ENCODE measurements at regions not wholly inside any gene's neighbourhood (a gene's known extent, or its start where the extent isn't known, plus 50 kb on each side); places are given as distances from the start of the nearest gene placed in this dataset.

DNA sequence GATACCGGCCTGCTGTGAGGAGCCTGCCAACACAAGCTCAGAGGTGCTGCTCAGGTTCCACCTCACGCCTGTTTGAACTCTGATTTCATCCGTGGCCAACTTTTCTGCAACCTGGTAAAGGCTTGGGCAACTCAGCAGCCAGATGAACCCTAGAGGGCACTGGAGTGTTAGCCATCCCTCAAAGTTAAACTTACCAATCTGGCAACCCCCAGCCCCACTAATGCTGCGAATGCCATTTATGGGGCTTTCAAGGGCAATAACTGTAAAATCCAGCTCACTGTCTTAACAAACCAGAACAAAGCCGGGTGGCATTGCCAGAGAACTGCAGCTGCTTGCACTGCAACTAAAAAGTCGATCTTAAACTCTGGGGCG lies 105.5 kb downstream of the AXIN2 start:
- no peak overlapping the region for H3K9ac ChIP-seq (ENCODE audit: insufficient read length, low read depth)
- no peak for DNase-seq (ENCODE audit: low read depth, low spot score)
- peaks cover 8% of the 10 kb centered on the region for H3K4me1 ChIP-seq (ENCODE audit: insufficient read depth, insufficient read length)
- no peaks in the 10 kb centered on the region for H3K27me3 ChIP-seq (ENCODE audit: insufficient read depth, insufficient read length)
- TF ChIP-seq SUZ12 (IDR thresholded peaks at IDR 0.05; ENCODE audit: extremely low read depth, insufficient read depth, insufficient read length) (no peak), YY1 (IDR thresholded peaks at IDR 0.05; ENCODE audit: insufficient read depth, insufficient read length) (no peak), ZNF274 (IDR thresholded peaks at IDR 0.05; ENCODE audit: low read depth, low read length) (no peak)
- H3K4me3 ChIP-seq (ENCODE audit: insufficient read length, low read depth) = no peak overlapping the region
- H3K9me3 ChIP-seq (ENCODE audit: insufficient read depth, low read length) = peaks cover 7% of the 10 kb centered on the region; the same call in 1 of the 2 replicates
- H3K36me3 ChIP-seq (ENCODE audit: insufficient read depth, insufficient read length, low read length) = no peaks in the 10 kb centered on the region

DNA sequence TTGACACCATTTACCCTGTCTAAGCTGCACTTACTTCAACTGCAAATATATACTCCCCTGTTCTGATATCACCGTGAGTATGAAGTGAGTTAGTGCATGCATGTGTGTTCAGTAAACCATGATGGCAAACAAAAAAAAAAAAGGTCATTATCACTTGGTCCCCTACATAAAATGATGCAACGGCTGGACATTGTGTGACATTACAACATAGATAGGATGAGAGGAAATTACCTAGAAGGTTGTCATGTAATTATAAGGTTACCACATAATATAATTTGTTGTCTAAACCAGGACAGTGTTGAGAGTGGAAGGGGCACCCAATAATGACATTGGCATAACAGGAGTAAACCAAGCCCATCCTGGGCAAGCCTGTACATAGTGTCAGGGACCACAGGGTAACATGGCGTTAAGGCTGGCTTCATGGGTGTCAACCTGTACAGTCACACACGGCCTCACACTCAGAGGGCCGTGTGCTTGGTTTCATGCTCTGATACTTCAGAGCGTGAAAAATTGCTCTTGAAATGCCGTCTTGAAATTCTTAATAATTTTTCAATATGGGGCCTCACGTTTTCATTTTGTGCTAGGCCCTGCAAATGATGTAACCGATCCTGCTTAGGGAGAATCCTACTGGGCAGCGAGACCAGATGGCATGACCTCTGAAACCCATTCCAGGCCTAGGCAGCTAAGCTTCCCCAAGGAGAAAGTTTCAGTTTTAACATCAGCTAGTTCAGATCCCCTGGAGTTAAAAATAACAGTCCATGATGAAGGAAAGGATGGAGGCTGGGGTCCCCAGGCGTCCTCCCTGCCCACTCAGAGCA lies 106.1 kb downstream of the AXIN2 start:
- no peak for TF ChIP-seq ZNF274 (IDR thresholded peaks at IDR 0.05; ENCODE audit: low read depth, low read length)
- TF ChIP-seq SUZ12 (IDR thresholded peaks at IDR 0.05; ENCODE audit: extremely low read depth, insufficient read depth, insufficient read length) = no peak
- no peak for TF ChIP-seq YY1 (IDR thresholded peaks at IDR 0.05; ENCODE audit: insufficient read depth, insufficient read length)
- no peak overlapping the region for H3K9ac ChIP-seq (ENCODE audit: insufficient read length, low read depth)
- peaks cover 8% of the 10 kb centered on the region; the same call in 1 of the 2 replicates for H3K9me3 ChIP-seq (ENCODE audit: insufficient read depth, low read length)
- no peak for DNase-seq (ENCODE audit: low read depth, low spot score)
- no peaks in the 10 kb centered on the region for H3K27me3 ChIP-seq (ENCODE audit: insufficient read depth, insufficient read length)
- H3K36me3 ChIP-seq (ENCODE audit: insufficient read depth, insufficient read length, low read length) = no peaks in the 10 kb centered on the region
- peaks cover 8% of the 10 kb centered on the region for H3K4me1 ChIP-seq (ENCODE audit: insufficient read depth, insufficient read length)
- H3K4me3 ChIP-seq (ENCODE audit: insufficient read length, low read depth) = no peak overlapping the region

- Histone ChIP-seq H3K4me1 (ENCODE audit: insufficient read depth, insufficient read length) (peaks cover 2% of the 10 kb centered on the region), H3K9me3 (ENCODE audit: insufficient read depth, low read length) (peaks cover 22% of the 10 kb centered on the region; the same call in 1 of the 2 replicates), H3K9ac (ENCODE audit: insufficient read length, low read depth) (no peak overlapping the region), H3K4me3 (ENCODE audit: insufficient read length, low read depth) (no peak overlapping the region), H3K36me3 (ENCODE audit: insufficient read depth, insufficient read length, low read length) (no peaks in the 10 kb centered on the region), H3K27me3 (ENCODE audit: insufficient read depth, insufficient read length) (no peaks in the 10 kb centered on the region)
- DNase-seq (ENCODE audit: low read depth, low spot score) = no peak
- TF ChIP-seq YY1 (IDR thresholded peaks at IDR 0.05; ENCODE audit: insufficient read depth, insufficient read length) (no peak), ZNF274 (IDR thresholded peaks at IDR 0.05; ENCODE audit: low read depth, low read length) (no peak), SUZ12 (IDR thresholded peaks at IDR 0.05; ENCODE audit: extremely low read depth, insufficient read depth, insufficient read length) (no peak)
Measured at GRCh38 chr17:65453204-65453931, 108.1 kb downstream of the AXIN2 start.

DNA sequence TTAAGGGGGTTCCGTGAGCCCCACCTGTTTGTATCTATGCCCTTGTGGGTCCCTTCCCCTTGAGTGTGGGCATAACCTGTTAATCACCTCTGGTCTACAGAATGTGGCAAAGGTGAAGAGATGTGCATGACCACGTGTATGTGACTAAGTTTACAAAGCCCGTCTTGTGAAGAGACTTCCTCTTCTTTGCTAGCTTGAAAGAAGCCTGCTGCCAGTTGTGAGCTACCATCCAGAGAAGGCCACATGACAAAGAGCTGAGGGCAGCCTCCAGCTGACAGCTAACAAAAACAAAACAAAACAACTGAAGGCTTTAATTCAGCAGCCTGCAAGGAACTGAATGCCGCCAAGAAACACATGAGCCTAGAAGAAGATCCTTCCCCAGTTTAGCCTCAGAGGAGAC lies 112.0 kb downstream of the AXIN2 start:
- no peak overlapping the region for H3K4me3 ChIP-seq (ENCODE audit: insufficient read length, low read depth)
- TF ChIP-seq YY1 (IDR thresholded peaks at IDR 0.05; ENCODE audit: insufficient read depth, insufficient read length) = no peak
- TF ChIP-seq ZNF274 (IDR thresholded peaks at IDR 0.05; ENCODE audit: low read depth, low read length) = no peak
- TF ChIP-seq SUZ12 (IDR thresholded peaks at IDR 0.05; ENCODE audit: extremely low read depth, insufficient read depth, insufficient read length) = no peak
- DNase-seq (ENCODE audit: low read depth, low spot score) = no peak

DNA sequence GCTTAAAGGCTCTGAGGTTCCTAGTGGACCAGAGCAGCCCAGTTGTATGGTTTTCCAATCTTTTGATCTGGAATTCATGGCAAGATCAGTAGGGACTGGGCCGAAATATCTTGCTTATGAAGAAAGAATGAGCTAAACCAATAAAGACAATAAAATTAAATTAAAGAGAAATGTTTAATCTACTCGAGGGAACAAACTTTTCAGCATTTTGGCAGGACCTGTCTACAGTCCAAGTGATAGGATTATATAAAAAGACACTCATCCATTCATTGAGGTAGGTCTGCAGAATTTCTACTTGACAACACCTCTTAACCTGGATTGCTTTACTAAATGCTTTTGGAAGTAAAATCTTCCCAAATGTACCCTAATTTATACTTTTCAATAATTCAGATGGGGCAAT lies 113.6 kb downstream of the AXIN2 start:
- Histone ChIP-seq H3K4me3 (ENCODE audit: insufficient read length, low read depth) (no peak overlapping the region), H3K4me1 (ENCODE audit: insufficient read depth, insufficient read length) (no peaks in the 10 kb centered on the region), H3K36me3 (ENCODE audit: insufficient read depth, insufficient read length, low read length) (no peaks in the 10 kb centered on the region), H3K27me3 (ENCODE audit: insufficient read depth, insufficient read length) (no peaks in the 10 kb centered on the region), H3K9me3 (ENCODE audit: insufficient read depth, low read length) (peaks cover 22% of the 10 kb centered on the region; the same call in 1 of the 2 replicates), H3K9ac (ENCODE audit: insufficient read length, low read depth) (no peak overlapping the region)
- TF ChIP-seq YY1 (IDR thresholded peaks at IDR 0.05; ENCODE audit: insufficient read depth, insufficient read length) = no peak
- no peak for TF ChIP-seq ZNF274 (IDR thresholded peaks at IDR 0.05; ENCODE audit: low read depth, low read length)
- TF ChIP-seq SUZ12 (IDR thresholded peaks at IDR 0.05; ENCODE audit: extremely low read depth, insufficient read depth, insufficient read length) = no peak
- no peak for DNase-seq (ENCODE audit: low read depth, low spot score)

More for the DNA sequence above, 112.0 kb downstream of the AXIN2 start:
- Histone ChIP-seq H3K4me1 (ENCODE audit: insufficient read depth, insufficient read length) (no peaks in the 10 kb centered on the region), H3K36me3 (ENCODE audit: insufficient read depth, insufficient read length, low read length) (no peaks in the 10 kb centered on the region), H3K9me3 (ENCODE audit: insufficient read depth, low read length) (peaks cover 22% of the 10 kb centered on the region; the same call in 1 of the 2 replicates), H3K9ac (ENCODE audit: insufficient read length, low read depth) (no peak overlapping the region), H3K27me3 (ENCODE audit: insufficient read depth, insufficient read length) (no peaks in the 10 kb centered on the region)

GRCh38 chr17:65446838-65447526 lies 114.5 kb downstream of the AXIN2 start:
- no peaks in the 10 kb centered on the region for H3K36me3 ChIP-seq (ENCODE audit: insufficient read depth, insufficient read length, low read length)
- TF ChIP-seq ZNF274 (IDR thresholded peaks at IDR 0.05; ENCODE audit: low read depth, low read length) (no peak), YY1 (IDR thresholded peaks at IDR 0.05; ENCODE audit: insufficient read depth, insufficient read length) (no peak), SUZ12 (IDR thresholded peaks at IDR 0.05; ENCODE audit: extremely low read depth, insufficient read depth, insufficient read length) (no peak)
- H3K9ac ChIP-seq (ENCODE audit: insufficient read length, low read depth) = no peak overlapping the region
- peaks cover 17% of the 10 kb centered on the region; the same call in 1 of the 2 replicates for H3K9me3 ChIP-seq (ENCODE audit: insufficient read depth, low read length)
- H3K4me1 ChIP-seq (ENCODE audit: insufficient read depth, insufficient read length) = no peaks in the 10 kb centered on the region
- no peak for DNase-seq (ENCODE audit: low read depth, low spot score)
- no peaks in the 10 kb centered on the region for H3K27me3 ChIP-seq (ENCODE audit: insufficient read depth, insufficient read length)
- no peak overlapping the region for H3K4me3 ChIP-seq (ENCODE audit: insufficient read length, low read depth)
